Esophagus muscularis mucosa (tissue), 3 donors: ENCODE measurements at regions not wholly inside any gene's neighbourhood (a gene's known extent, or its start where the extent isn't known, plus 50 kb on each side); places are given as distances from the start of the nearest gene placed in this dataset.

Experiments
- POLR2A ChIP-seq: fragments of 450-650 bp; IDR thresholded peaks from one replicate; pipeline ENCODE4 v1.6.1; 2017; ENCODE audit warnings: antibody characterized with exemption, moderate library complexity, mild to moderate bottlenecking, low read depth
- POLR2AphosphoS5 ChIP-seq, 2 donors: sonication (generic); formaldehyde crosslinking; IDR thresholded peaks; one replicate each; pipeline ENCODE4 v1.6.1; 2017; ENCODE audit warnings: antibody characterized with exemption in 2 of 2
- TF ChIP-seq, protein P1 (sequence below), 3 experiments: fragments of 200-600 bp in 2 of 3; fragments of 450-650 bp in 1 of 3; sonication (generic) in 2 of 3; IDR thresholded peaks; one replicate each; pipeline ENCODE4 v1.5.1; 2017 to 2019; ENCODE audit warnings: antibody characterized with exemption in 3 of 3, mild to moderate bottlenecking in 2 of 3, moderate library complexity in 1 of 3

DNA sequence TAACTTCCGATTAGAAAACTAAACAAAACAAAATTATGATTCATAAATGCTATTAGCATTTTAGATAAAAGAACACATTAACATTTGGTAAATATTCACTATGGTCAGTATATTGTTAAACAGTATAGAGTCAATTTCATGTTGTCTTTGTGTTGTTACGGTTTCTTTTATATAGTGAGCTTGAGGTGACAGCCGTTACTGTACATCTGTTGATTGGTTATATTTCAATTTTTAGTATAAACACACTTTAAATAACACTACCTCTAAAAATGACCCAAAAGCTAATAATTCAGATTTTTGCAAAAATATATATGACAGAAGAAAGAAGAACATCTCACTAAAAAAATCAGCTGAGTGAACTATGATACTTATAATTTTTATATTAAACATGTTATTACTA, 249.0 kb upstream of the LUZP2 start:
- TF ChIP-seq, protein P1, sequence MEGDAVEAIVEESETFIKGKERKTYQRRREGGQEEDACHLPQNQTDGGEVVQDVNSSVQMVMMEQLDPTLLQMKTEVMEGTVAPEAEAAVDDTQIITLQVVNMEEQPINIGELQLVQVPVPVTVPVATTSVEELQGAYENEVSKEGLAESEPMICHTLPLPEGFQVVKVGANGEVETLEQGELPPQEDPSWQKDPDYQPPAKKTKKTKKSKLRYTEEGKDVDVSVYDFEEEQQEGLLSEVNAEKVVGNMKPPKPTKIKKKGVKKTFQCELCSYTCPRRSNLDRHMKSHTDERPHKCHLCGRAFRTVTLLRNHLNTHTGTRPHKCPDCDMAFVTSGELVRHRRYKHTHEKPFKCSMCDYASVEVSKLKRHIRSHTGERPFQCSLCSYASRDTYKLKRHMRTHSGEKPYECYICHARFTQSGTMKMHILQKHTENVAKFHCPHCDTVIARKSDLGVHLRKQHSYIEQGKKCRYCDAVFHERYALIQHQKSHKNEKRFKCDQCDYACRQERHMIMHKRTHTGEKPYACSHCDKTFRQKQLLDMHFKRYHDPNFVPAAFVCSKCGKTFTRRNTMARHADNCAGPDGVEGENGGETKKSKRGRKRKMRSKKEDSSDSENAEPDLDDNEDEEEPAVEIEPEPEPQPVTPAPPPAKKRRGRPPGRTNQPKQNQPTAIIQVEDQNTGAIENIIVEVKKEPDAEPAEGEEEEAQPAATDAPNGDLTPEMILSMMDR (IDR thresholded peaks at IDR 0.05): no peak
- TF ChIP-seq POLR2AphosphoS5 (IDR thresholded peaks at IDR 0.05): no peak
- TF ChIP-seq POLR2A: no peak
